HEK293T (cell line): ENCODE measurements at regions not wholly inside any gene's neighbourhood (a gene's known extent, or its start where the extent isn't known, plus 50 kb on each side); places are given as distances from the start of the nearest gene placed in this dataset.

Experiments
- CTCF ChIA-PET: fragments of 350-600 bp; formaldehyde crosslinking; extraction: SDS; loops from one replicate; lab custom pipeline; 2021; ENCODE audit warnings: antibody characterized with exemption, inconsistent platforms; lab: Yijun Ruan, JAX
- POLR2A ChIA-PET: fragments of 350-600 bp; formaldehyde crosslinking; extraction: SDS; loops from one replicate; lab custom pipeline; 2020; ENCODE audit warnings: antibody characterized with exemption, inconsistent platforms; lab: Yijun Ruan, JAX
- DNase-seq: peaks from one replicate; pipeline ENCODE4 v3.0.0; 2012; ENCODE audit warnings: mixed read lengths; ENCODE audit errors: extremely low spot score
- ARNT ChIP-seq: fragments of 450-650 bp; IDR thresholded peaks from 2 replicates; pipeline ENCODE4 v1.6.1; 2017; ENCODE audit warnings: mild to moderate bottlenecking
- BHLHE40 ChIP-seq: fragments of 450-650 bp; IDR thresholded peaks from 2 replicates; pipeline ENCODE4 v1.6.1; 2016; ENCODE audit warnings: mild to moderate bottlenecking, moderate library complexity, borderline replicate concordance
- CTBP1 ChIP-seq: fragments of 450-650 bp; IDR thresholded peaks from 2 replicates; pipeline ENCODE4 v1.6.1; 2016; ENCODE audit warnings: borderline replicate concordance
- ELF4 ChIP-seq: fragments of 450-650 bp; IDR thresholded peaks from 2 replicates; pipeline ENCODE4 v1.6.1; 2017; ENCODE audit warnings: antibody characterized with exemption
- FOXA1 ChIP-seq: fragments of 450-650 bp; IDR thresholded peaks from 2 replicates; pipeline ENCODE4 v1.6.1; 2016; ENCODE audit warnings: mild to moderate bottlenecking
- FOXK2 ChIP-seq: fragments of 450-650 bp; IDR thresholded peaks from 2 replicates; pipeline ENCODE4 v1.6.1; 2016; ENCODE audit warnings: mild to moderate bottlenecking
- FOXM1 ChIP-seq: fragments of 450-650 bp; IDR thresholded peaks from 2 replicates; pipeline ENCODE4 v1.6.1; 2017; ENCODE audit warnings: mild to moderate bottlenecking, borderline replicate concordance
- HDGF ChIP-seq: fragments of 450-650 bp; IDR thresholded peaks from 2 replicates; pipeline ENCODE4 v1.6.1; 2017; ENCODE audit warnings: antibody characterized with exemption, borderline replicate concordance
- L3MBTL2 ChIP-seq: fragments of 450-650 bp; conservative IDR thresholded peaks from 2 replicates; pipeline ENCODE4 v1.6.1; 2016; ENCODE audit warnings: mild to moderate bottlenecking
- LEF1 ChIP-seq: fragments of 450-650 bp; IDR thresholded peaks from 2 replicates; pipeline ENCODE4 v1.6.1; 2017; ENCODE audit warnings: mild to moderate bottlenecking, borderline replicate concordance
- NFRKB ChIP-seq: fragments of 450-650 bp; IDR thresholded peaks from 2 replicates; pipeline ENCODE4 v1.6.1; 2016; ENCODE audit warnings: mild to moderate bottlenecking, moderate library complexity
- PKNOX1 ChIP-seq: fragments of 450-650 bp; IDR thresholded peaks from 2 replicates; pipeline ENCODE4 v1.6.1; 2016
- SP1 ChIP-seq: fragments of 450-650 bp; IDR thresholded peaks from 2 replicates; pipeline ENCODE4 v1.6.1; 2017
- SUZ12 ChIP-seq: fragments of 450-650 bp; IDR thresholded peaks from 2 replicates; pipeline ENCODE4 v1.6.1; 2016; ENCODE audit warnings: mild to moderate bottlenecking
- TARDBP ChIP-seq: fragments of 450-650 bp; IDR thresholded peaks from 2 replicates; pipeline ENCODE4 v1.6.1; 2016
- ZNF384 ChIP-seq: fragments of 450-650 bp; IDR thresholded peaks from 2 replicates; pipeline ENCODE4 v1.6.1; 2016

- ChIA-PET CTCF (interaction anchor here (1.7 kb wide), 1 partner anchor 152 kb away, joined by 4 read pairs; no protein-coding TSS in a partner anchor), POLR2A (no interaction called here)
- DNase-seq = no peak
- no peak for TF ChIP-seq SUZ12
- no peak for TF ChIP-seq CTBP1
- TF ChIP-seq L3MBTL2 = no peak
- TF ChIP-seq TARDBP = no peak
- no peak for TF ChIP-seq ARNT
- TF ChIP-seq FOXM1 = no peak
- TF ChIP-seq SP1 = no peak
- TF ChIP-seq ELF4 = no peak
Measured at GRCh38 chr3:71863563-71864190, 78.7 kb upstream of the PROK2 start.

- no peak for TF ChIP-seq BHLHE40
- no peak for TF ChIP-seq L3MBTL2
- TF ChIP-seq ZNF384 = no peak
- TF ChIP-seq NFRKB = no peak
- no peak for TF ChIP-seq FOXK2
- no peak for TF ChIP-seq SP1
- TF ChIP-seq HDGF = no peak
- no peak for TF ChIP-seq PKNOX1
- no peak for TF ChIP-seq ELF4
- no peak for TF ChIP-seq ARNT
- no peak for TF ChIP-seq TARDBP
- TF ChIP-seq CTBP1 = no peak
- TF ChIP-seq LEF1 = no peak
- TF ChIP-seq FOXM1 = no peak
- TF ChIP-seq FOXA1 = no peak
- TF ChIP-seq SUZ12 = no peak
- no peak for DNase-seq
- POLR2A ChIA-PET = no interaction called here
- CTCF ChIA-PET = no interaction called here
Measured at GRCh38 chr3:71862371-71863140, 77.6 kb upstream of the PROK2 start.

- ChIA-PET POLR2A (no interaction called here), CTCF (interaction anchor here (0.8 to 1.4 kb wide), 4 partner anchors 129 to 732 kb away, joined by 3 to 5 read pairs (median 4); no protein-coding TSS in a partner anchor)
- peak; percentile 34 for DNase-seq
- TF ChIP-seq PKNOX1 = peak; percentile 50
- TF ChIP-seq ELF4 = no peak
Measured at GRCh38 chr3:71859123-71859519, 74.2 kb upstream of the PROK2 start.

- POLR2A ChIA-PET = no interaction called here
Measured at GRCh38 chr3:71858503-71859122, 73.7 kb upstream of the PROK2 start.

GRCh38 chr3:71857956-71858355, 73.0 kb upstream of the PROK2 start:
- DNase-seq = no peak
- ChIA-PET POLR2A (no interaction called here), CTCF (no interaction called here)
- no peak for TF ChIP-seq LEF1
- no peak for TF ChIP-seq FOXM1
- TF ChIP-seq HDGF = no peak
- TF ChIP-seq ARNT = no peak
- no peak for TF ChIP-seq FOXK2
- TF ChIP-seq PKNOX1 = no peak
- no peak for TF ChIP-seq FOXA1
- TF ChIP-seq SP1 = no peak
- no peak for TF ChIP-seq NFRKB
- no peak for TF ChIP-seq CTBP1
- TF ChIP-seq ELF4 = no peak
- TF ChIP-seq BHLHE40 = no peak
- TF ChIP-seq L3MBTL2 = no peak
- TF ChIP-seq SUZ12 = no peak

More at GRCh38 chr3:71858503-71859122, 73.7 kb upstream of the PROK2 start:
- TF ChIP-seq FOXM1 = no peak
- TF ChIP-seq NFRKB = no peak
- TF ChIP-seq HDGF = no peak
- no peak for DNase-seq
- CTCF ChIA-PET = interaction anchor here (0.8 to 1.4 kb wide), 4 partner anchors 128 to 732 kb away, joined by 3 to 5 read pairs (median 4); no protein-coding TSS in a partner anchor

GRCh38 chr3:71854706-71855105, 69.8 kb upstream of the PROK2 start:
- POLR2A ChIA-PET = no interaction called here
- TF ChIP-seq BHLHE40 = no peak
- TF ChIP-seq ARNT = no peak
- TF ChIP-seq TARDBP = no peak
- no peak for TF ChIP-seq CTBP1
- TF ChIP-seq SP1 = no peak
- no peak for TF ChIP-seq FOXA1
- no peak for TF ChIP-seq ZNF384
- TF ChIP-seq PKNOX1 = no peak
- TF ChIP-seq FOXK2 = no peak
- TF ChIP-seq NFRKB = no peak
- no peak for DNase-seq
- CTCF ChIA-PET = no interaction called here
